SK-N-SH treated with all-trans-retinoic acid at 6 μM for 48 hours (cell line): ENCODE measurements at regions not wholly inside any gene's neighbourhood (a gene's known extent, or its start where the extent isn't known, plus 50 kb on each side); places are given as distances from the start of the nearest gene placed in this dataset.

Source experiments
- ATAC-seq: fragments of 200-7000 bp; cut with Tn5 transposase; 3 replicates; pipeline ENCODE4 v1.9.1; 2020; ENCODE audit warnings: mild to moderate bottlenecking, moderate library complexity
- BACH2 ChIP-seq: fragments of 250-450 bp; sonication (Bioruptor Pico); IDR thresholded peaks from 2 replicates; pipeline ENCODE4 v1.9.0; 2021; ENCODE audit warnings: mild to moderate bottlenecking, borderline replicate concordance
- CREB5 ChIP-seq: fragments of 250-450 bp; sonication (Bioruptor Pico); IDR thresholded peaks from 2 replicates; pipeline ENCODE4 v1.5.1; 2020; ENCODE audit warnings: low read depth, mild to moderate bottlenecking, moderate library complexity
- CSRNP3 ChIP-seq: fragments of 250-450 bp; sonication (Bioruptor Pico); IDR thresholded peaks from 2 replicates; pipeline ENCODE4 v1.5.1; 2021; ENCODE audit warnings: mild to moderate bottlenecking, moderate library complexity
- GLIS3 ChIP-seq: fragments of 250-450 bp; sonication (Bioruptor Pico); IDR thresholded peaks from 2 replicates; pipeline ENCODE4 v1.5.0; 2020; ENCODE audit warnings: mild to moderate bottlenecking, moderate library complexity
- OSR1 ChIP-seq: fragments of 250-450 bp; sonication (Bioruptor Pico); IDR thresholded peaks from 2 replicates; pipeline ENCODE4 v1.8.0; 2022; ENCODE audit warnings: moderate library complexity, mild to moderate bottlenecking, inconsistent platforms
- PATZ1 ChIP-seq: fragments of 250-450 bp; sonication (Bioruptor Pico); IDR thresholded peaks from 2 replicates; pipeline ENCODE4 v1.8.0; 2020; ENCODE audit warnings: mild to moderate bottlenecking, moderate library complexity, borderline replicate concordance
- POU6F1 ChIP-seq: fragments of 250-450 bp; sonication (Bioruptor Pico); IDR thresholded peaks from 2 replicates; pipeline ENCODE4 v1.8.0; 2021; ENCODE audit warnings: low read depth, mild to moderate bottlenecking, moderate library complexity, borderline replicate concordance
- PPARA ChIP-seq: fragments of 250-450 bp; sonication (Bioruptor Pico); IDR thresholded peaks from 2 replicates; pipeline ENCODE4 v1.5.0; 2020; ENCODE audit warnings: mild to moderate bottlenecking, borderline replicate concordance
- RARB ChIP-seq: fragments of 250-450 bp; sonication (Bioruptor Pico); IDR thresholded peaks from 2 replicates; pipeline ENCODE4 v1.8.0; 2021; ENCODE audit warnings: mild to moderate bottlenecking, moderate library complexity
- TCF4 ChIP-seq: fragments of 250-450 bp; sonication (Bioruptor Pico); IDR thresholded peaks from 2 replicates; pipeline ENCODE4 v1.8.0; 2021; ENCODE audit warnings: mild to moderate bottlenecking, moderate library complexity, borderline replicate concordance
- TSHZ2 ChIP-seq: fragments of 250-450 bp; sonication (Bioruptor Pico); IDR thresholded peaks from 2 replicates; pipeline ENCODE4 v1.5.0; 2020; ENCODE audit warnings: mild to moderate bottlenecking, moderate library complexity
- ZC3H10 ChIP-seq: fragments of 250-450 bp; sonication (Bioruptor Pico); IDR thresholded peaks from 2 replicates; pipeline ENCODE4 v1.5.1; 2021; ENCODE audit warnings: mild to moderate bottlenecking, moderate library complexity
- ZFP3 ChIP-seq: fragments of 250-450 bp; sonication (Bioruptor Pico); IDR thresholded peaks from 2 replicates; pipeline ENCODE4 v1.5.0; 2020; ENCODE audit warnings: mild to moderate bottlenecking, moderate library complexity
- ZFP30 ChIP-seq: fragments of 450-650 bp; formaldehyde crosslinking; IDR thresholded peaks from 2 replicates; pipeline ENCODE4 v1.5.0; 2022; ENCODE audit warnings: mild to moderate bottlenecking, moderate library complexity
- ZNF565 ChIP-seq: fragments of 450-650 bp; formaldehyde crosslinking; conservative IDR thresholded peaks from 2 replicates; pipeline ENCODE4 v1.5.0; 2020; ENCODE audit warnings: low read depth, mild to moderate bottlenecking, moderate library complexity
- ZNF70 ChIP-seq: fragments of 450-650 bp; formaldehyde crosslinking; IDR thresholded peaks from 2 replicates; pipeline ENCODE4 v1.5.0; 2020; ENCODE audit warnings: mild to moderate bottlenecking, moderate library complexity
- ZNF8 ChIP-seq: fragments of 450-650 bp; formaldehyde crosslinking; IDR thresholded peaks from 2 replicates; pipeline ENCODE4 v1.5.0; 2020; ENCODE audit warnings: mild to moderate bottlenecking, moderate library complexity

GRCh38 chr5:124825983-124826337 lies 79.5 kb upstream of the ZNF608 start:
- no peak for ATAC-seq
- TF ChIP-seq PPARA (CRISPR knock-in tag), result no peak
- TF ChIP-seq, all 23 proteins: peak for 0

GRCh38 chr5:124828731-124829234 lies 82.3 kb upstream of the ZNF608 start:
- TF ChIP-seq TSHZ2 (CRISPR knock-in tag) (no peak), PATZ1 (CRISPR knock-in tag) (no peak), POU6F1 (CRISPR knock-in tag) (no peak), PPARA (CRISPR knock-in tag) (no peak)
- ATAC-seq, result no peak

GRCh38 chr5:124831687-124832240 lies 85.3 kb upstream of the ZNF608 start:
- TF ChIP-seq ZNF565 (CRISPR knock-in tag), result no peak
- TF ChIP-seq TCF4, result no peak
- TF ChIP-seq CSRNP3 (CRISPR knock-in tag), result no peak
- no peak for TF ChIP-seq ZNF70 (CRISPR knock-in tag)
- no peak for TF ChIP-seq GLIS3 (CRISPR knock-in tag)
- no peak for TF ChIP-seq ZFP30 (CRISPR knock-in tag)
- TF ChIP-seq BACH2, result no peak
- no peak for TF ChIP-seq ZNF8 (CRISPR knock-in tag)
- no peak for TF ChIP-seq RARB
- no peak for TF ChIP-seq CREB5 (CRISPR knock-in tag)
- no peak for TF ChIP-seq ZC3H10 (CRISPR knock-in tag)
- no peak for TF ChIP-seq PATZ1 (CRISPR knock-in tag)
- TF ChIP-seq POU6F1 (CRISPR knock-in tag), result no peak
- no peak for TF ChIP-seq ZFP3 (CRISPR knock-in tag)
- TF ChIP-seq OSR1 (CRISPR knock-in tag), result no peak
- ATAC-seq, result no peak
